ENCODE measurements at regions not wholly inside any gene's neighbourhood (a gene's known extent, or its start where the extent isn't known, plus 50 kb on each side); places are given as distances from the start of the nearest gene placed in this dataset.

DNA sequence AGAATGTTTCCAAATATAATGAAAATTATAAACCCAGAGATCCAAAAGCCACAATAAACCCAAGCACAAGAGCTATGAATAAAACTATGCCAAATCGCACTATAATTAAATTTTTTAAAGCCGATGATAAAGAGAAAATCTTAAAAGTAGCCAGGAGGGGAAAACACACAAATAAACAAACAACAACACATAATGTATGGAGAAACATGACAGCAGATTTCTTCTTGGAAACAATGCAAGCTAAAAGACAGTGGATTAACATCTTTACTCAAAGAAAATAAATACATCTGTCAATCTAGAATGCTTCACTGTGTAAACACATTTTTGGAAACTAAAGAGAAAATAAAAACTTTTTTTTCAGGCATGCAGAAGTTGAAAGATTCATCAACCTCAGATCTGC is 53.0 kb upstream of the SMOX start:
- no peak overlapping the region for H3K4me3 ChIP-seq (ENCODE audit: low read length)
- peaks cover 6% of the 10 kb centered on the region; the same call in 1 of the 2 replicates for H3K4me1 ChIP-seq (ENCODE audit: control insufficient read depth, low read length)
- H3K9me3 ChIP-seq (ENCODE audit: control insufficient read depth, insufficient read depth, low read length), result no peaks in the 10 kb centered on the region
- TF ChIP-seq, protein P1, sequence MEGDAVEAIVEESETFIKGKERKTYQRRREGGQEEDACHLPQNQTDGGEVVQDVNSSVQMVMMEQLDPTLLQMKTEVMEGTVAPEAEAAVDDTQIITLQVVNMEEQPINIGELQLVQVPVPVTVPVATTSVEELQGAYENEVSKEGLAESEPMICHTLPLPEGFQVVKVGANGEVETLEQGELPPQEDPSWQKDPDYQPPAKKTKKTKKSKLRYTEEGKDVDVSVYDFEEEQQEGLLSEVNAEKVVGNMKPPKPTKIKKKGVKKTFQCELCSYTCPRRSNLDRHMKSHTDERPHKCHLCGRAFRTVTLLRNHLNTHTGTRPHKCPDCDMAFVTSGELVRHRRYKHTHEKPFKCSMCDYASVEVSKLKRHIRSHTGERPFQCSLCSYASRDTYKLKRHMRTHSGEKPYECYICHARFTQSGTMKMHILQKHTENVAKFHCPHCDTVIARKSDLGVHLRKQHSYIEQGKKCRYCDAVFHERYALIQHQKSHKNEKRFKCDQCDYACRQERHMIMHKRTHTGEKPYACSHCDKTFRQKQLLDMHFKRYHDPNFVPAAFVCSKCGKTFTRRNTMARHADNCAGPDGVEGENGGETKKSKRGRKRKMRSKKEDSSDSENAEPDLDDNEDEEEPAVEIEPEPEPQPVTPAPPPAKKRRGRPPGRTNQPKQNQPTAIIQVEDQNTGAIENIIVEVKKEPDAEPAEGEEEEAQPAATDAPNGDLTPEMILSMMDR (IDR thresholded peaks at IDR 0.05; ENCODE audit: low read depth, low read length, poor library complexity, severe bottlenecking), result no peak
- no peak for TF ChIP-seq EZH2phosphoT487 (IDR thresholded peaks at IDR 0.05; ENCODE audit: borderline replicate concordance, low read length)
- H4K20me1 ChIP-seq (ENCODE audit: control insufficient read depth, insufficient read depth, low read depth, low read length), result no peaks in the 10 kb centered on the region
- H3F3A ChIP-seq (ENCODE audit: control insufficient read depth, insufficient read depth), result no peaks in the 10 kb centered on the region
- H3K4me2 ChIP-seq (ENCODE audit: low read length), result no peak overlapping the region
- H3K36me3 ChIP-seq (ENCODE audit: control insufficient read depth, low read length), result no peaks in the 10 kb centered on the region
- no peaks in the 10 kb centered on the region for H3K9me2 ChIP-seq (replicated peaks; ENCODE audit: control insufficient read depth, low read length)
- no peak overlapping the region for H3K27ac ChIP-seq (ENCODE audit: low read depth, low read length)
- no peaks in the 10 kb centered on the region; the same call in 1 of the 2 replicates for H3K27me3 ChIP-seq (ENCODE audit: control insufficient read depth, low read length)
- H3K79me2 ChIP-seq (ENCODE audit: control insufficient read depth, low read length), result no peaks in the 10 kb centered on the region

- H3K4me2 ChIP-seq (ENCODE audit: low read length), result no peak overlapping the region
- H3K27ac ChIP-seq (ENCODE audit: low read depth, low read length), result no peak overlapping the region
- H3K27me3 ChIP-seq (ENCODE audit: control insufficient read depth, low read length), result no peaks in the 10 kb centered on the region
- no peaks in the 10 kb centered on the region for H3K36me3 ChIP-seq (ENCODE audit: control insufficient read depth, low read length)
- no peak overlapping the region for H3K4me3 ChIP-seq (ENCODE audit: low read length)
- no peaks in the 10 kb centered on the region for H3K79me2 ChIP-seq (ENCODE audit: control insufficient read depth, low read length)
- no peaks in the 10 kb centered on the region for H3K4me1 ChIP-seq (ENCODE audit: control insufficient read depth, low read length)
- no peaks in the 10 kb centered on the region for H3F3A ChIP-seq (ENCODE audit: control insufficient read depth, insufficient read depth)
- no peaks in the 10 kb centered on the region for H3K9me2 ChIP-seq (replicated peaks; ENCODE audit: control insufficient read depth, low read length)
- no peaks in the 10 kb centered on the region for H4K20me1 ChIP-seq (ENCODE audit: control insufficient read depth, insufficient read depth, low read depth, low read length)
- H3K9me3 ChIP-seq (ENCODE audit: control insufficient read depth, insufficient read depth, low read length), result no peaks in the 10 kb centered on the region
- TF ChIP-seq, protein P1 (IDR thresholded peaks at IDR 0.05; ENCODE audit: low read depth, low read length, poor library complexity, severe bottlenecking), result peak; percentile 81
- no peak for TF ChIP-seq EZH2phosphoT487 (IDR thresholded peaks at IDR 0.05; ENCODE audit: borderline replicate concordance, low read length)
These were observed 56.8 kb upstream of the SMOX start for GRCh38 chr20:4091490-4092479.

GRCh38 chr20:4090756-4091489 is 57.7 kb upstream of the SMOX start:
- Histone ChIP-seq H3K27ac (ENCODE audit: low read depth, low read length) (no peak overlapping the region), H3K9me3 (ENCODE audit: control insufficient read depth, insufficient read depth, low read length) (no peaks in the 10 kb centered on the region), H3F3A (ENCODE audit: control insufficient read depth, insufficient read depth) (no peaks in the 10 kb centered on the region), H3K79me2 (ENCODE audit: control insufficient read depth, low read length) (no peaks in the 10 kb centered on the region), H4K20me1 (ENCODE audit: control insufficient read depth, insufficient read depth, low read depth, low read length) (no peaks in the 10 kb centered on the region), H3K4me3 (ENCODE audit: low read length) (no peak overlapping the region), H3K27me3 (ENCODE audit: control insufficient read depth, low read length) (no peaks in the 10 kb centered on the region), H3K36me3 (ENCODE audit: control insufficient read depth, low read length) (no peaks in the 10 kb centered on the region), H3K9me2 (replicated peaks; ENCODE audit: control insufficient read depth, low read length) (no peaks in the 10 kb centered on the region), H3K4me2 (ENCODE audit: low read length) (no peak overlapping the region), H3K4me1 (ENCODE audit: control insufficient read depth, low read length) (no peaks in the 10 kb centered on the region)
- no peak for TF ChIP-seq EZH2phosphoT487 (IDR thresholded peaks at IDR 0.05; ENCODE audit: borderline replicate concordance, low read length)
- TF ChIP-seq, protein P1 (IDR thresholded peaks at IDR 0.05; ENCODE audit: low read depth, low read length, poor library complexity, severe bottlenecking), result no peak
